Small intestine (tissue), 7 donors: ENCODE measurements at regions not wholly inside any gene's neighbourhood (a gene's known extent, or its start where the extent isn't known, plus 50 kb on each side); places are given as distances from the start of the nearest gene placed in this dataset.
"Not testable (repeated sequence)": the region's sequence is repeated elsewhere in the genome, so short reads cannot be mapped to it uniquely, and the experiment has no call there.

ENCODE experiments used
- DNase-seq, 2 donors: peaks; one replicate each; pipeline versions ENCODE4 v3.0.0 to v3.0.0-alpha.2; 2013
- FAIRE-seq: peaks from 2 replicates; lab custom pipeline; 2012; peaks lifted over from hg19 to GRCh38; lab: Jason Lieb, UNC
- H3K27ac ChIP-seq, 3 donors: one replicate each; pipeline ENCODE4 v1.5.1; 2013; ENCODE audit warnings: low read length in 2 of 3, mild to moderate bottlenecking in 2 of 3, control low read depth in 1 of 3, inconsistent platforms in 1 of 3, low read depth in 1 of 3, moderate library complexity in 1 of 3
- H3K27me3 ChIP-seq, 3 donors: one replicate each; pipeline ENCODE4 v1.6.1; 2013; ENCODE audit warnings: low read length in 3 of 3, inconsistent platforms in 1 of 3; ENCODE audit not compliant: control insufficient read depth in 3 of 3, insufficient read depth in 3 of 3
- H3K36me3 ChIP-seq, 3 donors: one replicate each; pipeline ENCODE4 v1.6.1; 2013; ENCODE audit warnings: low read length in 3 of 3, inconsistent platforms in 1 of 3, low read depth in 1 of 3, mild to moderate bottlenecking in 1 of 3, moderate library complexity in 1 of 3; ENCODE audit not compliant: control insufficient read depth in 3 of 3, insufficient read depth in 2 of 3
- H3K4me1 ChIP-seq, 3 donors: one replicate each; pipeline ENCODE4 v1.6.1; 2013; ENCODE audit warnings: low read length in 2 of 3, inconsistent platforms in 1 of 3, low read depth in 1 of 3, mild to moderate bottlenecking in 1 of 3, moderate library complexity in 1 of 3; ENCODE audit not compliant: control insufficient read depth in 3 of 3, insufficient read depth in 2 of 3
- H3K4me3 ChIP-seq, 3 donors: one replicate each; pipeline ENCODE4 v1.5.1; 2013; ENCODE audit warnings: low read length in 3 of 3, control low read depth in 1 of 3, inconsistent platforms in 1 of 3, low read depth in 1 of 3, mild to moderate bottlenecking in 1 of 3, moderate library complexity in 1 of 3
- H3K9me3 ChIP-seq, 2 donors: one replicate each; pipeline ENCODE4 v1.6.1; 2013; ENCODE audit warnings: low read depth in 1 of 2, low read length in 1 of 2; ENCODE audit not compliant: control insufficient read depth in 2 of 2, insufficient read depth in 1 of 2
- WGBS, 3 donors: extraction: QIAGEN DNeasy Blood & Tissue Kit; methylation state at CpG; one replicate each; pipeline ENCODE4 v1.1.7; 2013; 5-methylcytosine and 5-hydroxymethylcytosine counted together
- donor health status: healthy with polysubstance abuse.
- donor health status: control.
- donor health status: control.
- donor health status: Bipolar disorder and iron deficiency.
- donor health status: healthy.

DNA sequence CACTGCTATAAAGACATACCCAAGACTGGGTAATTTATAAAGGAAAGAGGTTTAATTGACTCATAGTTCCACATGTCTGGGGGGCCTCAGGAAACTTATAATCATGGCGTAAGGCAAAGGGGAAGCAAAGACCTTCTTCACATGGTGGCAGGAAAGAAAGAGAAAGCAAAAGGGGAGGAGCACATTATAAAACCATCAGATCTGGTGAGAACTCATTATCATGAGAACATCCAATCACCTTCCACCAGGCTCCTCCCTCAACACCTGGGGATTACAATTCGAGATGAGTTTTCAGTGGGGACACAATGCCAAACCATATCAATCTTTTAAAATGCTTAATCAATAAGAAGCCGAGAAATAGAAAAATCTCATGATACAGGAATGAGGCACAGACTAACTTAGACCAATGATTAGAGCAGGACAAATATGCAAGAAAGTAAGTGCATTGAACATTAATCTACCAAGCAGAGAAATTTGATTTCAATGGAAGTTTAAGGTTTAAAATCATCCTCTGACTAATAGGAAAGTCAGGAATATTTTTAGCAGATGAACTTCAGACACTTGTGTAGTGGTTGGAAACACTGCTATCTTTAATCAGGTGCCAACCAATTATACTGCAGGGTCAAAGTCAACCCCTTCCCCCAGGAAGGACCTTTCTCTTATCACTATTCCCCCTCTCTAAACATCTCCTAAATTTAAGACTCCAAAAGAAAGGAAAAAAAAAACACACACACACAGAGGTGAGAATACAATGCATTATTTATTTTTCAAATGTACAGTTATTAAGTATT lies 259.2 kb downstream of the IRS1 start:
- H3K9me3 ChIP-seq = peaks cover 0 to 4% of the 10 kb centered on the region in 2 donors
- H3K4me3 ChIP-seq = no peak overlapping the region
- no peak for FAIRE-seq
- H3K27me3 ChIP-seq = no peaks in the 10 kb centered on the region
- no peak for DNase-seq
- 61 to 80% (median 71%) methylated on average over 3 of the region's 3 CpGs for WGBS, 3 donors
- H3K4me1 ChIP-seq = no peaks in the 10 kb centered on the region
- H3K27ac ChIP-seq = no peak overlapping the region
- no peaks in the 10 kb centered on the region for H3K36me3 ChIP-seq

- no peak overlapping the region for H3K27ac ChIP-seq
- H3K36me3 ChIP-seq = no peaks in the 10 kb centered on the region
- H3K27me3 ChIP-seq = no peaks in the 10 kb centered on the region
- FAIRE-seq = no peak
- no peak for DNase-seq
- peaks cover 0 to 3% of the 10 kb centered on the region in 2 donors for H3K9me3 ChIP-seq
- H3K4me1 ChIP-seq = no peaks in the 10 kb centered on the region
- no peak overlapping the region for H3K4me3 ChIP-seq
- WGBS, 3 donors = 86 to 90% (median 89%) methylated on average over 7 of the region's 7 CpGs
Measured at GRCh38 chr2:226536410-226536809, 263.2 kb downstream of the IRS1 start.

GRCh38 chr2:226532976-226533375 lies 266.6 kb downstream of the IRS1 start:
- H3K4me3 ChIP-seq, FAIRE-seq, DNase-seq, H3K36me3 ChIP-seq, H3K9me3 ChIP-seq, H3K27ac ChIP-seq, H3K27me3 ChIP-seq, H3K4me1 ChIP-seq: not testable (repeated sequence)
- 83 to 89% (median 86%) methylated on average over 4 of the region's 4 CpGs for whole genome bisulfite sequencing, 3 donors

DNA sequence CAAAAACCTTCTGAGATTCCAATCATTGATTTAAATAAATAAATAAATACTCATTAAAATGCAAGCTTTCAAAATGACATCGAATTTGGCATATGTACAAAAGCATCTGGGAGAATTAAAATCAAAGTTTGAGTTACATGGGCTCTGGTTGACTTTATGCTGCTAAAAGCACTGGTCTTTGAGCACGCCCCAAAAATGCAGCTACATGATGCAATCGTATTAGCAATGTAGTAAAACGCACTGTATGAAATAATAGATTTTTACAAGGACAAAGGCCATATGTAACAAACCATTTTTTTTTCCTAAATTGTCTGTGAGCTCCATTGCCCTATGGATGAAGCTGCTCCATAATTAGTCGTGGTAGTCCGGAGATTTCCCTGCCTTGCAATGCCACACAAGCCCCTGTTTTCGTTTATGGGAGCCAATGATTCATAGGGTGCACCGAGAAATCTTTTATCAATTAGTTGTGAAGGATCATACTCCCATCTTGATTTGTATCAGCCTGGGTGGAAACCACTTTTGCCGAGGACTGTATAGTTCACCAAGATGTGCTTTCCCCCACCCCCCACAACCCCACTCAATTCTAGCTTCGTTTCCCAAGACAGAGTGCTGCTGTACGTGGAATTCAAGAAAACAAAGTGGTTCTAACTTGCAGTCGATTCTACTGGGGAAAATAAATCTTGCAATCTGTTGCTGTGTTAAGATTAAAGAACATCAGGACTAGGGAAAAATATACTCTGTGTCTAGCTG lies 268.4 kb downstream of the IRS1 start:
- H3K27me3 ChIP-seq = no peaks in the 10 kb centered on the region
- no peak for FAIRE-seq
- 81 to 87% (median 83%) methylated on average over 12 of the region's 12 CpGs for WGBS, 3 donors

DNA sequence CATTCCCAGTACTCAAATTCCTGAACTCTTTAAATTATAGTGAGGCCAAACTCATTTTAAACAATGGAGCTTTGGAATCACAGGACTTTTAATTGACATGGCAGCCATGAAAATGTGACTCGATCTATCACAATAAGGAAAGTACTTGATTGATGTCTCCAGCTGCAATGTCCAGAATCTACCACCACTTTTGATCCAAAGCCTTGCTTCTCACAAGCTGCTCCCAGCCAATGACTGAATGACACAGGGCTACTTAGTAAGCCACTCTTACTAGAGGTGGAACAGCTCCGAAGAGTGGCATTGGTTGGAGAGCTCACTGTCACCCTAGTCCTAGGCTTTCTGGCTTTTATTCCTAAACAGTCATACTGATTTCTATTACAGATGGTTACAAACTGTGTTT lies 270.1 kb downstream of the IRS1 start:
- no peak for FAIRE-seq
- WGBS, 3 donors = 89 to 93% (median 91%) methylated on average over 2 of the region's 2 CpGs
- no peak overlapping the region for H3K27ac ChIP-seq

More for the DNA sequence above, 268.4 kb downstream of the IRS1 start:
- no peaks in the 10 kb centered on the region for H3K9me3 ChIP-seq
- no peak for DNase-seq
- H3K36me3 ChIP-seq = no peaks in the 10 kb centered on the region
- H3K4me1 ChIP-seq = no peaks in the 10 kb centered on the region
- H3K4me3 ChIP-seq = no peak overlapping the region
- H3K27ac ChIP-seq = no peak overlapping the region

GRCh38 chr2:226526716-226527115 lies 272.9 kb downstream of the IRS1 start:
- Histone ChIP-seq H3K4me1 (no peaks in the 10 kb centered on the region), H3K9me3 (no peaks in the 10 kb centered on the region), H3K4me3 (no peak overlapping the region), H3K36me3 (no peaks in the 10 kb centered on the region), H3K27ac (no peak overlapping the region), H3K27me3 (no peaks in the 10 kb centered on the region)
- FAIRE-seq (no peak), DNase-seq (no peak)
- WGBS, 3 donors = 55 to 60% (median 58%) methylated on average over 3 of the region's 3 CpGs

More for the DNA sequence above, 270.1 kb downstream of the IRS1 start:
- Histone ChIP-seq H3K4me3 (no peak overlapping the region), H3K27me3 (no peaks in the 10 kb centered on the region), H3K36me3 (no peaks in the 10 kb centered on the region), H3K4me1 (no peaks in the 10 kb centered on the region), H3K9me3 (no peaks in the 10 kb centered on the region)
- DNase-seq = no peak

DNA sequence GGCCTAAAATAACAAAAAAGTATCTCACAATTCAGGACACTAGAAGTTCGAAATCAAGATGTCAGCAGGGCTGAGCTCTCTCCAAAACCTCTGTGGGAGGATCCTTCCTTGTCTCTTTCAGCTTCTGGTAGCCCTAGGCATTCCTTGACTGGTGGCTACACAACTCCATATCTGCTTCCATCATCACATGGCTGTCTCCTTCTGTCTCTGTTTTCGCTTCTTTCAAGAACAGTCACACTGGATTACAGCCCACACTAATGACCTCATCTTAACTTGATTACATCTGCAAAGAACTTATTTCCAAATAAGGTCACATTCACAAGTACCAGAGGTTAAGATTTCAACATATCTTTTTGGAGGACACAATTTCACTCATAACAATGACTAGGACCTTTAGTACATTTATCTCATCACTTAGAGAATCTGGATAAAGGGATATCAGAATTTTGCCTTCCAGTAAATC lies 275.2 kb downstream of the IRS1 start:
- no peak overlapping the region for H3K4me3 ChIP-seq
- peak overlapping the region in 1 of 3 donors; percentile 68 for H3K27ac ChIP-seq
- H3K27me3 ChIP-seq = no peaks in the 10 kb centered on the region
- DNase-seq = peak; percentile 5 to 11
- WGBS, 3 donors = 65 to 83% (median 69%) methylated on average over 2 of the region's 2 CpGs
- H3K36me3 ChIP-seq = no peaks in the 10 kb centered on the region
- no peaks in the 10 kb centered on the region for H3K4me1 ChIP-seq
- peak; percentile 26 for FAIRE-seq
- peaks cover 0 to 3% of the 10 kb centered on the region in 2 donors for H3K9me3 ChIP-seq

- Histone ChIP-seq H3K4me3 (no peak overlapping the region), H3K27ac (no peak overlapping the region), H3K36me3 (no peaks in the 10 kb centered on the region), H3K9me3 (peaks cover 0 to 3% of the 10 kb centered on the region in 2 donors), H3K27me3 (no peaks in the 10 kb centered on the region), H3K4me1 (peaks cover 0 to 5% (median 2%) of the 10 kb centered on the region in 3 donors)
- FAIRE-seq (no peak), DNase-seq (no peak)
- 87 to 88% (median 88%) methylated on average over 2 of the region's 2 CpGs for WGBS, 3 donors
Measured at GRCh38 chr2:226520723-226521122, 278.9 kb downstream of the IRS1 start.
